ENCODE measurements at regions not wholly inside any gene's neighbourhood (a gene's known extent, or its start where the extent isn't known, plus 50 kb on each side); places are given as distances from the start of the nearest gene placed in this dataset.

GRCh38 chr10:81288544-81288943, 586.5 kb upstream of the NRG3 start:
- Mint-ChIP-seq H3K4me3 (no peak overlapping the region), H3K9me3 (peaks cover 2 to 8% (median 3%) of the 10 kb centered on the region in 7 donors), H3K27me3 (ENCODE audit: low read depth in 3 of 3) (no peaks in the 10 kb centered on the region), H3K4me1 (no peaks in the 10 kb centered on the region), H3K36me3 (no peaks in the 10 kb centered on the region), H3K27ac (no peak overlapping the region)
- Histone ChIP-seq H2AFZ (ENCODE audit: insufficient read depth, low read depth, low read length, poor library complexity, severe bottlenecking) (no peak overlapping the region), H3K79me2 (ENCODE audit: insufficient read depth, low read length) (no peaks in the 10 kb centered on the region), H3K4me1 (ENCODE audit: control insufficient read depth in 1 of 2, insufficient read depth in 2 of 2, low read length in 2 of 2) (no peaks in the 10 kb centered on the region), H3K27me3 (ENCODE audit: control insufficient read depth in 2 of 2, insufficient read depth in 2 of 2, low read length in 2 of 2) (no peaks in the 10 kb centered on the region), H3K36me3 (replicated peaks in 1 of 2; ENCODE audit: control insufficient read depth in 1 of 2, insufficient read depth in 2 of 2, low read length in 2 of 2) (no peaks in the 10 kb centered on the region), H3K4me3 (replicated peaks in 1 of 3; ENCODE audit: low read depth in 2 of 3, low read length in 3 of 3) (no peak overlapping the region), H4K20me1 (ENCODE audit: insufficient read depth, low read length) (no peaks in the 10 kb centered on the region), H3K27ac (ENCODE audit: low read depth in 1 of 2, low read length in 2 of 2) (no peak overlapping the region), H3K9ac (ENCODE audit: insufficient read depth, low read length, poor library complexity, severe bottlenecking) (no peak overlapping the region), H3K9me3 (replicated peaks in 1 of 2; ENCODE audit: control insufficient read depth in 1 of 2, insufficient read depth in 1 of 2, low read length in 2 of 2) (peaks cover 13 to 14% of the 10 kb centered on the region in 2 donors), H3K4me2 (replicated peaks; ENCODE audit: extremely low read depth, low read length, poor library complexity, severe bottlenecking) (no peak overlapping the region)
- no peak for DNase-seq
- intact Hi-C loops (cut with micrococcal nuclease): no loop called here
- TF ChIP-seq CTCF (IDR thresholded peaks at IDR 0.05): no peak

- Histone ChIP-seq H3K9me3 (replicated peaks in 1 of 2; ENCODE audit: control insufficient read depth in 1 of 2, insufficient read depth in 1 of 2, low read length in 2 of 2) (peaks cover 0 to 4% of the 10 kb centered on the region in 2 donors), H4K20me1 (ENCODE audit: insufficient read depth, low read length) (no peaks in the 10 kb centered on the region), H3K27ac (ENCODE audit: low read depth in 1 of 2, low read length in 2 of 2) (no peak overlapping the region), H3K4me2 (replicated peaks; ENCODE audit: extremely low read depth, low read length, poor library complexity, severe bottlenecking) (no peak overlapping the region), H3K79me2 (ENCODE audit: insufficient read depth, low read length) (no peaks in the 10 kb centered on the region), H2AFZ (ENCODE audit: insufficient read depth, low read depth, low read length, poor library complexity, severe bottlenecking) (no peak overlapping the region), H3K36me3 (replicated peaks in 1 of 2; ENCODE audit: control insufficient read depth in 1 of 2, insufficient read depth in 2 of 2, low read length in 2 of 2) (no peaks in the 10 kb centered on the region), H3K4me1 (ENCODE audit: control insufficient read depth in 1 of 2, insufficient read depth in 2 of 2, low read length in 2 of 2) (no peaks in the 10 kb centered on the region), H3K9ac (ENCODE audit: insufficient read depth, low read length, poor library complexity, severe bottlenecking) (no peak overlapping the region), H3K27me3 (ENCODE audit: control insufficient read depth in 2 of 2, insufficient read depth in 2 of 2, low read length in 2 of 2) (no peaks in the 10 kb centered on the region), H3K4me3 (replicated peaks in 1 of 3; ENCODE audit: low read depth in 2 of 3, low read length in 3 of 3) (no peak overlapping the region)
- H3K9me3 Mint-ChIP-seq: peaks cover 0 to 8% (median 2%) of the 10 kb centered on the region in 7 donors
- H3K27ac Mint-ChIP-seq: no peak overlapping the region
- no peak overlapping the region for H3K4me3 Mint-ChIP-seq
- H3K4me1 Mint-ChIP-seq: no peaks in the 10 kb centered on the region
- WGBS (ENCODE audit: insufficient coverage): no CpG with 5 or more reads among the region's 4 CpGs
- DNase-seq: no peak
- TF ChIP-seq CTCF (IDR thresholded peaks at IDR 0.05): no peak
- peaks cover 0 to 2% (median 0%) of the 10 kb centered on the region in 3 donors for H3K27me3 Mint-ChIP-seq (ENCODE audit: low read depth in 3 of 3)
- no peaks in the 10 kb centered on the region for H3K36me3 Mint-ChIP-seq
- intact Hi-C loops (cut with micrococcal nuclease): no loop called here
Observed at GRCh38 chr10:81297292-81297691, 577.7 kb upstream of the NRG3 start.
